GM21390 (cell line): ENCODE measurements at regions not wholly inside any gene's neighbourhood (a gene's known extent, or its start where the extent isn't known, plus 50 kb on each side); places are given as distances from the start of the nearest gene placed in this dataset.

Source experiments
- ATAC-seq: cut with Tn5 transposase; IDR thresholded peaks from one replicate; pipeline ENCODE4 v1.9.1; 2021; ENCODE audit not compliant: unreplicated experiment

DNA sequence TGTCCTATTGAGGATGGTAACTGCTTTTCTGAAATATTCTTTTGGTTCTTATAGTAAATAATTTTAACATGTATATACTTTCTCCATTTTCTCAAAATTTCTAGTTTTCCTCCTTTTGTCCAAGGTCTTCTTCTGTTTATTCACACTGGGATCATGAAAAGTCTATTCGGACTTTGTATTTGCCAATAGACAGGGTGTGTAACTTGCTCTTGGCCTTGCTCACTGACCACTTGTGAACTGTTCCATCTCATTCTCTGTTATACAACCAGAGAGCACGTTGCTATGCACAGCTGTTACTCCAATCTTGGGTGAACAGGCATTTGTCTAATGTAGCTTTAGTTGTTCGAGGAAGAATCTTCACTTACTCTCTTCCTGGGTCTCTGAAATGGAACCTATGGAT lies 388.9 kb downstream of the SH3GL2 start:
- ATAC-seq: no peak

DNA sequence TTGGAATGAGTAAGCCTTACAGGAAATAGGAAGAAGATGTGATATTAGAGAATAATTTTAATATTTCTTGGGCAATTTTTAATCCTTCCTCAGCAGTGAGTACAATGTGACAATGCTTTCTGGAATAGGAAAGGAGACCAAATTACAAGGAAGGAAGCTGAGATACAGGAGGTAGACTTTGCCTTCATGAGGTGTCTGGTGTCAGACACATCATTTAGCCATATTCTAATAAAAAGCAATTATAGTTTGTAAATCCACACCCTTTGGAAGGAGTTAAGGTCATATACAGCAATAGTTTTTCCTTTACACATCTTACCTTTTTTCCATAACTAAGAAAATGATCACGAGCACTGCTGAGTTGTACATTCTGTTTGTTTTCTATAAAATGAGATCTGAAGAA lies 390.4 kb downstream of the SH3GL2 start:
- no peak for ATAC-seq

DNA sequence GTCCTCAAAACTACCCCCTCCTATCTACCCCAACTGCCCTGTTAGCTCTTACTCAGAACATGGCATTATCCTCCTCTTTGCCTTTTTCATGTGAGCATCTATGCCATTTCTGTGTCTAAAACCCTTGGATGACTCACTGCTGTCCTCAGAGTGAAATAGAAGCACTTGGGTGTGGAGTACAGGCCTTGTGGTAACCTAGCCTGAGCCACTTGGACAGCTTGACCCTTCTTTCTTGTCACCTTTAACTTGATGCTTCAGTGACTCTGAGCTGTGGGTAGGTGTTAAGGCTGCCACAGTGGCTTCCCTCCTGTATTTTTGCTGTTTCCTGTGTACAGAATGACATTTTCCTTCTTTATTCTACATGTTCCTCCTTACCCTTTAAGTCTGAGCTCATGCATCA lies 391.4 kb downstream of the SH3GL2 start:
- no peak for ATAC-seq

DNA sequence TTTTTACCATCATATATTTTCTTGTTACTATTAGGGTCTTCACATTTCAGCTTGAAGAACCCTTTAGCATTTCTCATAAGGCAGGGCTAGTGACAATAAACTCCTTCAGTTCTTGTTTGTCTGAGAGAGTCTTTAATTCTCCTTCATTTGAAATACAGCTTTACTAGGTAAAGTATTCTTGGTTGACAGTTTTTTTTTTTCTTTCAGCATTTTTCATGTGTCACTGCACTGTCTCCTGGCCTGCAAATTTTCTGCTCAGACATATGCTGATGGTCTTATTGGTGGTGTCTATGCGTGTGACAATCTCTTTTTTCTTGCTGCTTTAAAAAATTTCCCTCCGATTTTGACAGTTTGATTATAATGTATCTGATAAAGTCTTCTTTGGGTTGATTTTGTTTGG lies 399.9 kb downstream of the SH3GL2 start:
- ATAC-seq: no peak

DNA sequence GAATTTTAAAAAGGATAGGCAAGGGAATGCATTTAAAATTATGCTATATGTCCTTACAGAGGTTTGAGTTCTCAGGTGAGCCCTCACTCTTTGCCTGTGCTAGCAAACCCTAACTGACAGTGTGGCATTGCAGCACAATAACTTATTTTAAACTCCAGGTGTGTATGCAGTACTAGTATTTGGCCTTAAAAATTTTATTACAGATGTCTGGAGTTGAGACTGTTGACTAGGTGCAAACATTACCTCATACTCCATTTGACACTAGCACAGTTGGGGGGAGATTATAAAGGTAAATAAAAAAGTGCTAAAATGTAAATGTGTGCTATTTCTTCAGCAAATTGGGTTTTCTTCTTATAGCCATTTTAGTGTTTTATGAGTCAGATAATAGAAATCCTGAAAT lies 407.7 kb downstream of the SH3GL2 start:
- no peak for ATAC-seq

DNA sequence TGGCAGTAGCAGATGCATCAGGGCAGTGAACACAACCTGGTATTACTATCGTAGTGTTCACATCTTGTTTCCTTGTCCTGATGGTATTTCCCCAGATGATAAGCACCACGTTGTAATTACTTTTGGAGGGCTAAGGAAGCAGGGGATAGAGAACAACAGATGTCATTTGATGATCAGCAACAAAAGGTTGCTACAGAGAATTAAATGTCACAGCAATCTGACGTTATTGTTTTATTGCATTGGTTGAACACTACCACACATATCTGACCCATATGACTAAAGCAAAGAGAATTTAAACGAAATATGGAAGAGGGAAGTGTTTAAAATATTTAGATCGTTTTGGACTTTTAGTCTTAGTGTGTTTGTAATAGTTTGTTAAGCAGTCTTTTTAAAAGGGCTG lies 408.3 kb downstream of the SH3GL2 start:
- ATAC-seq: no peak

DNA sequence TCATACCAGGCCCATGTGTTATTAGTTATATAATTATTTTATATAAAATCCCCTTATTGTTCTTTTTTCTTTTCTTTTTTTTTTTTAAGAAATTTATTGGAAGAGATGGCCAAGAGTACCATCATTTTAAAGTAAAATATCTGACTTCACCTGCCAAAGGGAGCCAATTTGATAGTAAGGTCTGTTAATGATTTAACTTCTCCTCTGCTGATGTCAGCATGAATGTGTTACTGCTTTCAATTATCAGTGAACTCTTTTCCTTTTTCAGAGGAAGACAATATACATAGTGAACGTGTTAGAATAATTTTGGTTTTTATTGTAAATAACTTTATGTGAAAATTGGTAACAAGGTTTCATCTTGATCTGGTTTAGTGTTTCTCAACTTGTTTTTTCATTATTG lies 409.6 kb downstream of the SH3GL2 start:
- ATAC-seq: no peak

DNA sequence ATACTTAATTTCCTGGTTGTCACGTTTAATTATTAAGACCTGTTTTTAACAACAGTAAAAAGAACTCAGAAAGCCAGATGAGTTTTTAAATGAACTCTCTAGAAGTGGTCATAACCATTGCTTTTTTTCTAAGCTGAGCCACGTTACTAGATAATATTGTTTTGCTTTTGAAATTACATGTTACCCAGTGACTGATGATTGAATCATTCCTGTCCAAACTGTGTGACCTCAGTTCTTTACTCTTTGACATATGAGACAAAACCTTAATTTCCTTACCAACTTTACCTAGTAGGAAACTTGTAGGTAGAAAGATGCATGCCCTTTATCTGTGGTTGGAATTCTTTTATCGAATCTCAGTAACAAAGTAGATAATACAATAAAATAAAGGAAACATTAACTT lies 411.7 kb downstream of the SH3GL2 start:
- no peak for ATAC-seq

DNA sequence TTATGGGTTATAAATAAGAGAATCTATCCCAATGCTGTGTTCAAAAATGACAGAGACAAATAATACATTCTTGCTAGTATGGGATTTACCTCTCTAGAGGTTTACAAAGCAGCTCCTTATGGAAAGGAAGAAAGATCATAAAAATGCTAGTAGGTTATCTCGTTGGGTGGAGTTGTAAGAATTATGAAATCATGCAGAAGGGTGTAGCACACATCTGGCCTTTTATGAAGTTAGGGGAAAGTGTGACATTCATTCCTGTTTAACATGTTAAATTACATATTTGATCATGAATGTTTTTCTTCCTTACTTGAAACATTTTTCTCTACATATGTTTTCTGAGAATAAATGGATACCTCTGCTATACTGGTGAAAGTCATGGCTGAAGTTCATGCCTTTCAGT lies 414.2 kb downstream of the SH3GL2 start:
- no peak for ATAC-seq

DNA sequence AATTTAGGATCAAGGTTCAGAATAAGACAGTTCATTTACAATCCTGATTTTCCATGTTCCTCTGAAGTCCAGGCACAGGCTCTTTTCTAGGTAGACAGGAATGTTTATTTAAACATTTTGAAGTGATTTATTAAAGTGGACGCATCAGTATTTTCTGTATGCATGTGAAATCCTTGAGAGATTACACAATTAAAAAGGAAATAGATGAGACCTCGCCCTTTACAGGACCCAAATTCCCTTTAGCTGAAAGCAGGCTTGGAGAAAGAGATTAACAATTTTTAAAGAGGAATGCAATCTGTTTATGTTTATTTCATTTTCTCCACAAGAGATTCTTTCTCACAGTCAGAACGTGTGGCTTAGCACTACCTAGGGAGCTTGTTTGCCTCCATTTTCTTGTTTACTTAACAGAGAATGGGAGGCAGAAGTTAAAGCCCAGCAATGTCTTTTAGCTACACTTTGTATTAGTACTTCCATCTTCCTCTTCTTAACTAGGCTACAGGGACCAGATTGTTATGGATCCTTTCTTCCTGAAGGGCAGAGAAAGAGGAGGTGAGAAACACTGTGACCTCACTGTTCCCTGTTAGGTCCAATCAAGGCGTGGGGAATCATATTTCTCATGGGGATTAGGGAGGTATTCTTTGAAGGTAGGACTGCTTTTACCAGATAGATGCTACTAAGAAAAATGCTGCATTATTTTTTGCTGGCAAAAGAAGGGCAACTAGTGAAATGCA lies 416.0 kb downstream of the SH3GL2 start:
- no peak for ATAC-seq

DNA sequence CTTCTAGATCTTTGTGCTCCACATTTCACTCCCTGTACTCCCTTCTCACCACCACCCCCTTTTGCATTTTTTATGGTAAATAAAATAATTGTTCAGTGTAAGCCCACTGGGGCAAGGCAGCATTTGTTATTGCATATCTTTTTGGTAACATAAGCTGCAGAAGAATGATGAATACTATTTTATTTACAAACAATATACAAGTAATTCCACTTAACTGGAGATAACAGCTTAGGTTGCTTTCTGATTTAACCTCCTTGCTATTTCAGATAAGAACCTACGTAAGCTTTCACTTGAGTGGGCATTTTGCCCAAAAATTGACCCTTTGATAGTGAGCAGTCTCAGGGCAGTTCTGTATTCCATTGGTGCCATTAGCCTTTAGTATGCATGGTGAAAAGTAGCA lies 417.9 kb downstream of the SH3GL2 start:
- ATAC-seq: no peak

DNA sequence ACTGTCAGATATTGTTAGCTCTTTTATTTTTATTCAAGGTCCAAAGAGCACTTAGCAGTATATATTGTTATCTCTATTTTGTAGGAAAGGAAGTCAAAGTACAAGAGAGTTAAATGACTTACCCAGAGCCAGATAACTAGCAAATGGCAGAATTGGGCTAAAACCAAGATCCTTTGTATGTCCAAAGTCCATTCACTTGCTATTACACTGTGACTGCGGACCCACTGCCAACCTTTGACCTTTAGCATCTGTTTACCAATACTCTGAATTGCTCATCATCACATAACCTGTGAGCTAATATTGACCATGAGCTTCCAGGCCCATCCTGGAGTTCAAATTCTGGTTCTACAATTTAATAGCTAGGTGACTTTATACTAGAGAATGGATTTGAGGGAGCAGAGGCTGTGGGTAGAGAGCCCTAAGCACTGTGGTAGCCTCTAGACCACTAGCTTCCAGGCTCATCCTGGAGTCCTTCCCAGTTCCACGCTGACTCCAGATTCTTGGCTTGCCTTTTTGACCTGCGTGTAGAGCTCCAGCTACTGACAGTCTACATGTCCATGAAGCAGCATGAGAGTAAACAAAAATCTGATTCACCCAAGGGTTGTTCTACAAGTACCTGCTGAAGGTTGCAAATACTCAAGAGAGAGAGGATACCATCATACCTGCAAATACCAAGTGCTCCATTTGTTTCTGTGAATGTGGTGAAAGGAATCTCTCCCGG lies 424.0 kb downstream of the SH3GL2 start:
- ATAC-seq: no peak

DNA sequence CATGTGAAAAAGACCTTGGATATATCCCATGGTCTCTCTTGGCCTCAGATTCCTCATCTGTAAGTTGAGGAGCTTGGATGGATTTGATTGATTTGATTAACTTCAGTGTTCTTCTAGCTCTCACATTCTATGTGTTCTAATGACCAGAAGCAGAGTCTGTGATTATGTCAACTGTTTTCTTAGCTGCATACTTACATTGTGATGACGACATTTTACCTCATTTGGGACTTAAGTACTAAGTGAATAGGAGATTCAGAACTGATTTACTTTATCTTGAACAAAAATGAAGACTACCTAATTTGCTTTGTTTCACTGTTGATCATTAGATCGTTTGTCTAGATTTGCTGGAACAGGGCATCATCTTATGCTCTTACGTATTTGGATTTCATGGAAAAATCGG lies 427.7 kb downstream of the SH3GL2 start:
- no peak for ATAC-seq

DNA sequence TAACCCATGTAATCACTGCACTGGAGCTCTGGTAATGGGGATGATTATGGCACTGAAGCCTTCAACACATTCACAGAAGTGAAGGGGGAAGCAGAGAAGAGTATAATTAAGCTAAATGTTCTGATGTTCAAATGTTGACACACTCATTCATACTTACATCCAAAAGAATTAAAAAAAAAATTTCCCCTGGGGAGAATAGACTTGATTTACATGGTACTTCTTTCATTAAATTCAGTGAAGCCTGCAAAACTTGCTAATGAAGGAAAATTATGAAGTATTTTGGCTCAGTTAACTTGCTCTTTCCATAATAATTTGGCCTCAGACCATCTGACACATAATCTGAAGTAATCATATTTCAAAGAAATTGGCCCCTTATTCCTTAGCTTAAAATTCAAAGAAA lies 428.8 kb downstream of the SH3GL2 start:
- no peak for ATAC-seq

DNA sequence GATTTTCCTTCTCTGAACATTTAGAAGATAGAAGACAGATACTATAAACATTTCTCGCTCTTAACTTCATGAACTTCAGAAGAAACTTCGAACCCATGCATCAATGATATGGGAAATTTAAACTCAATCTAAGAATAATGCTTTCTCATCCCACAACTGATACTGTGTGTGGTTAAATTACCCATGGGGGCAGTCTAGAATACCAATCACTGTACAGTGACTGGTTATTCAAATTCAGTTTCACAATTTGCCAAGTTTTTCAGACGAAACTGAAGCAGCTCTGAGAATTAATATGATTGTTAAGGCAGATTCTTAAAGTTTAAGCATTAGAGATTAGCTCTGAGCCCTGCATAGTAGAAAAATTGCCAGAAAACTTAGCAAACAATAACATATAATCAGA lies 431.0 kb downstream of the SH3GL2 start:
- no peak for ATAC-seq

DNA sequence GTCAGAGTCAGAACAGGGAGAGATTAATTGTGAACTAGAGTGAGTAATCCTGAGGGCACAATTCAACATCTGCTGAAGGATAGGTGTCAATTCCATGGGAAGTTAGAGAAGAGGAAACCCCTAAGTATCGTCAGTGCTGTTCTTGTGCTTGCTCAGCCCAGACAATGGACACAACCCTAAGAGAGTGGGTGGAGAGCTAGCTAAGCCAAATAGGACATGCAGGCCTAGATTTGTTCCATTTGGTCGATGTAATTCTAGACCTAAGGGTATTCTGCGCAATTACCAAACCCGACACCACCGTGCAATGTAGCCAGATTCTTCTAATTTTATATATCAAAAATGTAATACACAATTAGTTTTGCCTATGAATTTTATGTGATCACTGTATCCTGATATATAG lies 431.6 kb downstream of the SH3GL2 start:
- no peak for ATAC-seq

DNA sequence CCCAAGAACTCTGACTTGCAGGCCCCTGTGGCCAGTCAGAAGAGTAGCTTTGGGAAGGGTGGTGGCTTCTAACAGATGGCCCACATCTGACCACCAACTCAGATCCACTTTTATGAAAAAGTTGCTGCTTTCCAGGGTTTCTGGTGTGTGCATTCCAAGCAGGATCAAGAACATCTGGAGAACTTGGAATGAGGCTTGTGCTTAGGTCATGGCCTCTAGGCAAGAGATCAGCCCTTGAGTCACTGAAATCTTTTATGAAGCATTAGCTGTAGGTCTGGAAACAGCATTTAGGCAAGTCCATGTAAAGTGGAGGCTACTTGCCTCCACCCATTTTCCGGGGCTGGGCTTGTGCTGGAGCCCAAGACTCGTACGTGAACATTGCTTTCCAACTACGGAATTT lies 433.3 kb downstream of the SH3GL2 start:
- ATAC-seq: no peak

DNA sequence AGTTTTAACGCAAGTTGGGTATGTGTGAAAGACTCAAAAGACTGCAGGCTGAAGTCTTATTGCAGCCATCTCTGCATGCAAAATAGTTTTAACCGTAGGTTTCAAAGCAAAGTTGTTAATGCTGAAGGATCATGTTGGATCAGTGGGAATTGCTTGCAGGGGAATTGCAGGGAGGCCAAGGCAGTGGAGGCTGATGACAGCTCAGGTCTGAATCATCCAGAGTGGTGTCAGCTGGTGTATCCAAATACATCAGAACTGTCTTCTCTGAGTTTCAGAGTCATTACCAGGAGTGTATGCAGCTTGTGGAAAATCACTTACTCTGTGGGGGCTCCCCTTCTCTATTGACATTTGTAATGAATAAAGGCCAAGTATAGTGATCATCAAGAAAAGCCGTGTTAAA lies 435.7 kb downstream of the SH3GL2 start:
- no peak for ATAC-seq

DNA sequence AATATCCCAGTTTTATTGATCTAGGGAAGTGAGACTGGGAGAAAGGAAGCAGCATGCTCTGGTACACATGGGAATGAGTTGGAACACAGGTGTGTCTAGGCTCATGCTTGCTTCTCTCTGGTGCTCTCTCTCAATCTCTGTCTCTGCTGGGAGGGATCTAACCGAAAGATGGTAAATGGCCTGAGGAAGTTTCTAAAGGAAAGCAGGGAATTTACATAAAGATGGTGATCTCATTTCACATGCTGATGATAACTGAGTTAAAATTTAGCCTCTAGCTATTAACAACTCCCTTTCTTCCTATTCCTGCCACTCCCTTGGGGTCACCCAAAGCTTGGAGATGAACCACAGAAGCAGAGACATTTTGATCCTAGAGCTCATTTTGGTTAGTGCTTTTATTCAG lies 436.2 kb downstream of the SH3GL2 start:
- ATAC-seq: no peak

DNA sequence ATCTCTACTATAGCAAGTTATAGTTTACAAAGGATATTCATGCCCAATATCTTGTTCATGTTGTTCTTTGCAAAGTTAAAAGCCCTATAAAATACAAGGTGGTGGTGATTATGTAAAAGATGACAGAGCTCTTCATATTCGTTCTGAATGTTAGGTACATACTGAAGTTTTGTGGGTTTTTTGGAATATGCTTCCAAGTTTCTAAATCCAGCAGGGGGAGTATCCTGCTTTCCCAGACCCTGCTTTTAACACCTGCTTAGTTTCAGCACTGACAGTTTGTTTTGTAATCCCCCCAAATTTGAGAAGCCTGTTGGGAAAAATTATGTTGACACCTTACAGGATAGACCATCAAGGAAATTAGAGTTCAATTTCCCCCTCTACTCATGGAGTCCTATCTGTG lies 438.3 kb downstream of the SH3GL2 start:
- ATAC-seq: no peak

DNA sequence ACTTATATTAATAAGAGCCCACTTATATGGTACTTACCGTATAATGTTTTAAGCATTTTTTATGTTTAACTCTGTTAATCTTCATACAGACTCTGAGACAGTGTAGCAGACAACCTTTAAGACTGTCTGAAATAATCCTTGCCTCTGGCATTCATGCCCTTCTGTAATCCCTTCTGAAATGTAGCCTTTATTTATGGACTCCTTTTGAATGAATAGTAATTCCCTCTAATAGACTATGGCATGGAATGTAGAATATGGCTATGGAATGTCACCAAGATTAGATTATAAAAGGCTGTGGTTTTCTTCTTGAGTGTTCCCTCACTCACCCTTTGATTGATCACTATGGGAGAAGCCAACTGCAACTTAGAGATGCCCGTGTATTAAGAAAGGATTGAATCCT lies 439.4 kb downstream of the SH3GL2 start:
- no peak for ATAC-seq

DNA sequence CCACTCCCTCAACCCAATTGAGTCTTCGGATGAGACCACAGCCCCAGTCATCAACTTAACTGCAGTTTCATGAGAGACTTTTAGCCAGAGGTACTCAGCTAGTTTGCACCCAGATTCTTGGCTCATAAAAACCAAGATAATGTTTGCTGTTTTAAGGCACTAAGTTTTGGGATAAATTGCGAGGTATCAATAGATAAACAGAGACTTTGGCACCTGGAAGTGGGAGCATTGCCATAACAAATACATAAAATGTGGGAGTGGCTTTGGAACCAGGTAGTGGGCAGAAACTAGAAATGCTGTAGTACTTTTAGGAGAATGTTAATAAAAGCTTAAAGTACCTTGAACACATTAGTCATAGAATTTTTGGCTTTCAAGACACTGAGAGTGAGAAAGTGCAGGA lies 439.8 kb downstream of the SH3GL2 start:
- ATAC-seq: no peak
